ENCODE measurements at regions not wholly inside any gene's neighbourhood (a gene's known extent, or its start where the extent isn't known, plus 50 kb on each side); places are given as distances from the start of the nearest gene placed in this dataset.

GRCh38 chr7:145893925-145894535 is 222.6 kb upstream of the CNTNAP2 start:
- TF ChIP-seq CTCF (IDR thresholded peaks at IDR 0.05 in 8 of 11, conservative IDR thresholded peaks at IDR 0.05 in 3 of 11) (no peak), POLR2A (IDR thresholded peaks at IDR 0.05) (no peak)
